Muscle of arm (tissue), 1 donor: ENCODE measurements at regions not wholly inside any gene's neighbourhood (a gene's known extent, or its start where the extent isn't known, plus 50 kb on each side); places are given as distances from the start of the nearest gene placed in this dataset.

ENCODE experiments used
- DNase-seq: peaks from one replicate; pipeline ENCODE4 v3.0.0-alpha.2; 2013

GRCh38 chr3:69568951-69569350, 170.3 kb upstream of the MITF start:
- DNase-seq = no peak

- DNase-seq = no peak
Observed at GRCh38 chr3:69568458-69568857, 170.8 kb upstream of the MITF start.

GRCh38 chr3:69567710-69568052, 171.6 kb upstream of the MITF start:
- DNase-seq = no peak

GRCh38 chr3:69567023-69567709, 172.1 kb upstream of the MITF start:
- DNase-seq = no peak

GRCh38 chr3:69566275-69566674, 173.0 kb upstream of the MITF start:
- DNase-seq = no peak

- no peak for DNase-seq
Observed at GRCh38 chr3:69565316-69565715, 173.9 kb upstream of the MITF start.

- DNase-seq = no peak
Observed at GRCh38 chr3:69563981-69564380, 175.3 kb upstream of the MITF start.

- no peak for DNase-seq
Observed at GRCh38 chr3:69563151-69563550, 176.1 kb upstream of the MITF start.

GRCh38 chr3:69562020-69562419, 176.1 kb upstream of the FRMD4B start:
- no peak for DNase-seq

- no peak for DNase-seq
Observed at GRCh38 chr3:69560818-69561217, 174.9 kb upstream of the FRMD4B start.

- no peak for DNase-seq
Observed at GRCh38 chr3:69560116-69560515, 174.2 kb upstream of the FRMD4B start.

GRCh38 chr3:69558912-69559311, 173.0 kb upstream of the FRMD4B start:
- DNase-seq = peak; percentile 38

GRCh38 chr3:69554576-69554975, 168.7 kb upstream of the FRMD4B start:
- DNase-seq = no peak

- DNase-seq = no peak
Observed at GRCh38 chr3:69553888-69554287, 168.0 kb upstream of the FRMD4B start.

GRCh38 chr3:69547461-69547880, 161.6 kb upstream of the FRMD4B start:
- no peak for DNase-seq

GRCh38 chr3:69542805-69543429, 157.0 kb upstream of the FRMD4B start:
- no peak for DNase-seq

- no peak for DNase-seq
Observed at GRCh38 chr3:69542089-69542804, 156.4 kb upstream of the FRMD4B start.

GRCh38 chr3:69541711-69542088, 155.8 kb upstream of the FRMD4B start:
- DNase-seq = peak; percentile 31

- DNase-seq = no peak
Observed at GRCh38 chr3:69540706-69541581, 155.1 kb upstream of the FRMD4B start.

GRCh38 chr3:69539134-69539533, 153.2 kb upstream of the FRMD4B start:
- no peak for DNase-seq

- DNase-seq = no peak
Observed at GRCh38 chr3:69538281-69538680, 152.4 kb upstream of the FRMD4B start.

GRCh38 chr3:69536306-69537020, 150.6 kb upstream of the FRMD4B start:
- DNase-seq = no peak
